ENCODE measurements at regions not wholly inside any gene's neighbourhood (a gene's known extent, or its start where the extent isn't known, plus 50 kb on each side); places are given as distances from the start of the nearest gene placed in this dataset.

GRCh38 chr12:131600160-131600532 lies 110.7 kb upstream of the SFSWAP start:
- H2AK5ac ChIP-seq (ENCODE audit: low read depth, low read length): no peak overlapping the region
- H3K27ac ChIP-seq (ENCODE audit: low read depth, low read length): no peak overlapping the region
- no peaks in the 10 kb centered on the region for H3K23me2 ChIP-seq (ENCODE audit: low read depth, low read length)
- no peak overlapping the region for H3K4me3 ChIP-seq (ENCODE audit: extremely low read depth in 1 of 4, insufficient read depth in 2 of 4, low read depth in 3 of 4, low read length in 4 of 4)
- H4K8ac ChIP-seq (ENCODE audit: extremely low read depth, insufficient read depth, low read length): no peak overlapping the region
- no peak overlapping the region for H2AFZ ChIP-seq (ENCODE audit: low read length)
- DNase-seq (ENCODE audit: low read depth in 1 of 2, low spot score in 2 of 2): no peak
- no peaks in the 10 kb centered on the region for H3K27me3 ChIP-seq (replicated peaks in 1 of 4; ENCODE audit: control insufficient read depth in 3 of 4, extremely low read depth in 1 of 4, insufficient read depth in 3 of 4, low read length in 3 of 4)
- no peak overlapping the region for H3K4me2 ChIP-seq (ENCODE audit: insufficient read depth in 1 of 2, low read depth in 2 of 2, low read length in 2 of 2)
- no peak overlapping the region for H3K56ac ChIP-seq (replicated peaks; ENCODE audit: insufficient read length, low read depth, low read length)
- TF ChIP-seq CEBPB (IDR thresholded peaks at IDR 0.05; ENCODE audit: low read depth, low read length) (no peak), TAF1 (IDR thresholded peaks at IDR 0.05; ENCODE audit: low read depth, low read length) (no peak), SIRT6 (IDR thresholded peaks at IDR 0.05; ENCODE audit: low read length) (no peak), TAF7 (optimal IDR thresholded peaks at IDR 0.05; ENCODE audit: borderline replicate concordance, low read depth, low read length) (no peak), CBX8 (IDR thresholded peaks at IDR 0.05; ENCODE audit: borderline replicate concordance, low read depth, low read length) (no peak), SP4 (IDR thresholded peaks at IDR 0.05; ENCODE audit: low read length) (no peak), KDM5A (IDR thresholded peaks at IDR 0.05; ENCODE audit: low read length) (no peak), MAX (IDR thresholded peaks at IDR 0.05) (no peak), RBBP5 (IDR thresholded peaks at IDR 0.05; ENCODE audit: borderline replicate concordance, low read depth, low read length) (no peak), RNF2 (IDR thresholded peaks at IDR 0.05; ENCODE audit: borderline replicate concordance, low read depth, low read length, missing control alignments, poor library complexity, severe bottlenecking) (no peak), PHF8 (conservative IDR thresholded peaks at IDR 0.05; ENCODE audit: low read depth, low read length) (no peak)
- ChIA-PET CTCF (ENCODE audit: partially characterized antibody) (interaction anchor here (0.6 kb wide), 2 partner anchors 11 to 146 kb away, joined by 3 read pairs; no protein-coding TSS in a partner anchor), POLR2A (ENCODE audit: partially characterized antibody) (no interaction called here)
- FAIRE-seq: no peak
- no peaks in the 10 kb centered on the region for H3K9me3 ChIP-seq (ENCODE audit: insufficient read depth in 2 of 2, low read depth in 1 of 2, low read length in 1 of 2)
- H3K14ac ChIP-seq (ENCODE audit: insufficient read length): no peak overlapping the region
- 91% methylated on average over 6 of the region's 6 CpGs; no CpG with 5 or more reads in 1 of the 2 experiments for WGBS, 2 experiments (ENCODE audit: extremely low coverage in 1 of 2, insufficient coverage in 1 of 2, insufficient read length in 1 of 2, insufficient replicate concordance in 2 of 2, low coverage in 1 of 2, low lambda C conversion rate in 2 of 2, missing lambda C conversion rate in 1 of 2)
- H3K4ac ChIP-seq (replicated peaks; ENCODE audit: insufficient read length, low read depth, low read length): no peak overlapping the region
- H4K91ac ChIP-seq (replicated peaks; ENCODE audit: insufficient read length, low read length): no peak overlapping the region
- H3K9ac ChIP-seq (replicated peaks in 1 of 4; ENCODE audit: extremely low read depth in 1 of 4, low read depth in 3 of 4, low read length in 3 of 4): no peak overlapping the region
- H3K36me3 ChIP-seq (ENCODE audit: control insufficient read depth in 2 of 4, insufficient read depth in 4 of 4, low read length in 3 of 4): no peaks in the 10 kb centered on the region
- no peak overlapping the region for H2BK15ac ChIP-seq (ENCODE audit: low read length)
- H2BK20ac ChIP-seq (ENCODE audit: low read length): no peak overlapping the region
- 0 out of 7 replicates have a peak, but pooled peaks cover 0 to 2% (median 0%) of the 10 kb centered on the region in 4 experiments for H3K4me1 ChIP-seq (replicated peaks in 1 of 4; ENCODE audit: control insufficient read depth in 3 of 4, insufficient read depth in 4 of 4, low read length in 3 of 4)
- H4K5ac ChIP-seq (ENCODE audit: insufficient read length, low read depth, low read length): no peak overlapping the region
- no peak overlapping the region for H2BK12ac ChIP-seq (ENCODE audit: low read depth, low read length)
- H4K20me1 ChIP-seq (replicated peaks in 1 of 2; ENCODE audit: control insufficient read depth in 1 of 2, insufficient read depth in 2 of 2, low read length in 2 of 2): no peaks in the 10 kb centered on the region
- no peaks in the 10 kb centered on the region for H3K79me1 ChIP-seq (ENCODE audit: low read depth, low read length)
- no peak overlapping the region for H3K23ac ChIP-seq (ENCODE audit: insufficient read length)
- H2BK5ac ChIP-seq (ENCODE audit: low read depth, low read length): no peak overlapping the region
- H2BK120ac ChIP-seq (replicated peaks; ENCODE audit: low read depth, low read length): no peak overlapping the region
- H3K79me2 ChIP-seq (ENCODE audit: control insufficient read depth in 1 of 2, insufficient read depth in 2 of 2, low read length in 2 of 2): no peaks in the 10 kb centered on the region
- no peak overlapping the region for H3K18ac ChIP-seq (ENCODE audit: extremely low read depth, low read length)

Measured in H1 (cell line).